GM12873 (cell line): ENCODE measurements at regions not wholly inside any gene's neighbourhood (a gene's known extent, or its start where the extent isn't known, plus 50 kb on each side); places are given as distances from the start of the nearest gene placed in this dataset.
A peak's percentile ranks its signal among the peaks of the same experiment; 100 is the strongest.

ENCODE experiments used
- CTCF ChIP-seq: IDR thresholded peaks from 2 replicates; pipeline ENCODE4 v1.5.1; 2012; ENCODE audit warnings: low read depth, mild to moderate bottlenecking, moderate library complexity, low read length, control low read depth; ENCODE audit not compliant: insufficient read depth; ENCODE audit errors: missing control alignments

- TF ChIP-seq CTCF, result no peak
These were observed 88.0 kb upstream of the INSIG1 start for GRCh38 chr7:155209478-155210319.

- peak; percentile 19 for TF ChIP-seq CTCF
These were observed 87.3 kb upstream of the INSIG1 start for GRCh38 chr7:155210356-155210755.

- no peak for TF ChIP-seq CTCF
These were observed 86.5 kb upstream of the INSIG1 start for GRCh38 chr7:155211173-155211572.

GRCh38 chr7:155211761-155212160 is 85.9 kb upstream of the INSIG1 start:
- no peak for TF ChIP-seq CTCF

- TF ChIP-seq CTCF, result no peak
These were observed 85.2 kb upstream of the INSIG1 start for GRCh38 chr7:155212301-155213015.

GRCh38 chr7:155213385-155213784 is 84.3 kb upstream of the INSIG1 start:
- no peak for TF ChIP-seq CTCF

- TF ChIP-seq CTCF, result no peak
These were observed 83.5 kb upstream of the INSIG1 start for GRCh38 chr7:155213955-155214740.
